ENCODE measurements at regions not wholly inside any gene's neighbourhood (a gene's known extent, or its start where the extent isn't known, plus 50 kb on each side); places are given as distances from the start of the nearest gene placed in this dataset.

- TF ChIP-seq CTCF (IDR thresholded peaks at IDR 0.05) (no peak), POLR2A (IDR thresholded peaks at IDR 0.05) (no peak), EP300 (IDR thresholded peaks at IDR 0.05) (no peak), POLR2AphosphoS5 (IDR thresholded peaks at IDR 0.05) (no peak)
Observed at GRCh38 chr13:67951431-67951830, 721.3 kb upstream of the PCDH9 start.

All from upper lobe of left lung (tissue), 4 donors.